ENCODE measurements at regions not wholly inside any gene's neighbourhood (a gene's known extent, or its start where the extent isn't known, plus 50 kb on each side); places are given as distances from the start of the nearest gene placed in this dataset.

- ATAC-seq = no peak
- TF ChIP-seq, protein P1, sequence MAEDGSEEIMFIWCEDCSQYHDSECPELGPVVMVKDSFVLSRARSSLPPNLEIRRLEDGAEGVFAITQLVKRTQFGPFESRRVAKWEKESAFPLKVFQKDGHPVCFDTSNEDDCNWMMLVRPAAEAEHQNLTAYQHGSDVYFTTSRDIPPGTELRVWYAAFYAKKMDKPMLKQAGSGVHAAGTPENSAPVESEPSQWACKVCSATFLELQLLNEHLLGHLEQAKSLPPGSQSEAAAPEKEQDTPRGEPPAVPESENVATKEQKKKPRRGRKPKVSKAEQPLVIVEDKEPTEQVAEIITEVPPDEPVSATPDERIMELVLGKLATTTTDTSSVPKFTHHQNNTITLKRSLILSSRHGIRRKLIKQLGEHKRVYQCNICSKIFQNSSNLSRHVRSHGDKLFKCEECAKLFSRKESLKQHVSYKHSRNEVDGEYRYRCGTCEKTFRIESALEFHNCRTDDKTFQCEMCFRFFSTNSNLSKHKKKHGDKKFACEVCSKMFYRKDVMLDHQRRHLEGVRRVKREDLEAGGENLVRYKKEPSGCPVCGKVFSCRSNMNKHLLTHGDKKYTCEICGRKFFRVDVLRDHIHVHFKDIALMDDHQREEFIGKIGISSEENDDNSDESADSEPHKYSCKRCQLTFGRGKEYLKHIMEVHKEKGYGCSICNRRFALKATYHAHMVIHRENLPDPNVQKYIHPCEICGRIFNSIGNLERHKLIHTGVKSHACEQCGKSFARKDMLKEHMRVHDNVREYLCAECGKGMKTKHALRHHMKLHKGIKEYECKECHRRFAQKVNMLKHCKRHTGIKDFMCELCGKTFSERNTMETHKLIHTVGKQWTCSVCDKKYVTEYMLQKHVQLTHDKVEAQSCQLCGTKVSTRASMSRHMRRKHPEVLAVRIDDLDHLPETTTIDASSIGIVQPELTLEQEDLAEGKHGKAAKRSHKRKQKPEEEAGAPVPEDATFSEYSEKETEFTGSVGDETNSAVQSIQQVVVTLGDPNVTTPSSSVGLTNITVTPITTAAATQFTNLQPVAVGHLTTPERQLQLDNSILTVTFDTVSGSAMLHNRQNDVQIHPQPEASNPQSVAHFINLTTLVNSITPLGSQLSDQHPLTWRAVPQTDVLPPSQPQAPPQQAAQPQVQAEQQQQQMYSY (CRISPR knock-in tag; IDR thresholded peaks at IDR 0.05) = no peak
- TF ChIP-seq NR3C1 (CRISPR knock-in tag; conservative IDR thresholded peaks at IDR 0.05; ENCODE audit: low read depth) (no peak), ATF1 (CRISPR knock-in tag; IDR thresholded peaks at IDR 0.05) (no peak), NFE2L1 (CRISPR knock-in tag; IDR thresholded peaks at IDR 0.05) (no peak), E2F4 (CRISPR knock-in tag; IDR thresholded peaks at IDR 0.05; ENCODE audit: borderline replicate concordance, low read depth) (no peak), RORB (CRISPR knock-in tag; IDR thresholded peaks at IDR 0.05) (no peak), ZNF317 (CRISPR knock-in tag; IDR thresholded peaks at IDR 0.05; ENCODE audit: borderline replicate concordance, low read depth) (no peak), ZBTB43 (CRISPR knock-in tag; IDR thresholded peaks at IDR 0.05) (no peak), CREB1 (CRISPR knock-in tag; IDR thresholded peaks at IDR 0.05) (no peak), TCF7 (CRISPR knock-in tag; IDR thresholded peaks at IDR 0.05; ENCODE audit: low read depth) (no peak), ZNF138 (CRISPR knock-in tag; conservative IDR thresholded peaks at IDR 0.05) (no peak), E2F5 (CRISPR knock-in tag; IDR thresholded peaks at IDR 0.05) (no peak), ZNF396 (CRISPR knock-in tag; IDR thresholded peaks at IDR 0.05; ENCODE audit: borderline replicate concordance) (no peak), CREM (CRISPR knock-in tag; IDR thresholded peaks at IDR 0.05) (no peak), ZNF671 (CRISPR knock-in tag; IDR thresholded peaks at IDR 0.05) (no peak), ZMAT4 (CRISPR knock-in tag; IDR thresholded peaks at IDR 0.05) (no peak)
- TF ChIP-seq, protein P2, sequence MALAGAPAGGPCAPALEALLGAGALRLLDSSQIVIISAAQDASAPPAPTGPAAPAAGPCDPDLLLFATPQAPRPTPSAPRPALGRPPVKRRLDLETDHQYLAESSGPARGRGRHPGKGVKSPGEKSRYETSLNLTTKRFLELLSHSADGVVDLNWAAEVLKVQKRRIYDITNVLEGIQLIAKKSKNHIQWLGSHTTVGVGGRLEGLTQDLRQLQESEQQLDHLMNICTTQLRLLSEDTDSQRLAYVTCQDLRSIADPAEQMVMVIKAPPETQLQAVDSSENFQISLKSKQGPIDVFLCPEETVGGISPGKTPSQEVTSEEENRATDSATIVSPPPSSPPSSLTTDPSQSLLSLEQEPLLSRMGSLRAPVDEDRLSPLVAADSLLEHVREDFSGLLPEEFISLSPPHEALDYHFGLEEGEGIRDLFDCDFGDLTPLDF (CRISPR knock-in tag; IDR thresholded peaks at IDR 0.05) = no peak
- TF ChIP-seq, protein P3, sequence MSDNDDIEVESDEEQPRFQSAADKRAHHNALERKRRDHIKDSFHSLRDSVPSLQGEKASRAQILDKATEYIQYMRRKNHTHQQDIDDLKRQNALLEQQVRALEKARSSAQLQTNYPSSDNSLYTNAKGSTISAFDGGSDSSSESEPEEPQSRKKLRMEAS (CRISPR knock-in tag; IDR thresholded peaks at IDR 0.05) = no peak
- Mint-ChIP-seq H3K9me3 (peaks cover 4% of the 10 kb centered on the region; the same call in 1 of the 2 replicates), H3K4me3 (no peak overlapping the region), H3K27ac (no peak overlapping the region), H3K27me3 (ENCODE audit: low read depth) (no peaks in the 10 kb centered on the region), H3K4me1 (no peaks in the 10 kb centered on the region), H3K36me3 (no peaks in the 10 kb centered on the region)
- ChIA-PET POLR2A (no interaction called here), CTCF (interaction anchor here (1.1 to 1.5 kb wide), 2 partner anchors 13 to 21 kb away, joined by 3 to 4 read pairs; no protein-coding TSS in a partner anchor)
- no peak for DNase-seq (ENCODE audit: low spot score)
Observed at GRCh38 chr12:124721501-124722162, 142.0 kb downstream of the SCARB1 start.

Measured in WTC11 (cell line).